HCT116 (cell line): ENCODE measurements at regions not wholly inside any gene's neighbourhood (a gene's known extent, or its start where the extent isn't known, plus 50 kb on each side); places are given as distances from the start of the nearest gene placed in this dataset.

ENCODE experiments used
- ATAC-seq: fragments of 200-7000 bp; cut with Tn5 transposase; 2 replicates; pipeline ENCODE4 v1.9.1; 2020; ENCODE audit warnings: mild to moderate bottlenecking, moderate library complexity
- BruUV-seq: library from RNA; stranded (reverse); fragments of 400-500 nt; replicated peaks from 2 replicates; lab custom pipeline; 2021; lab: Mats Ljungman, UMichigan
- CTCF ChIA-PET: fragments of 300-600 bp; sonication (Branson Sonifier 250); formaldehyde crosslinking; loops from one replicate; lab custom pipeline; 2021; ENCODE audit warnings: antibody characterized with exemption; lab: Charles Lee
- POLR2A ChIA-PET: fragments of 300-600, 350-600 bp; sonication (Branson Sonifier 250); formaldehyde crosslinking; loops from one replicate; lab custom pipeline; 2021; ENCODE audit warnings: antibody characterized with exemption; lab: Charles Lee
- RAD21 ChIA-PET, 2 experiments: fragments of 300-600 bp; sonication (Branson Sonifier 250); formaldehyde crosslinking; loops; one replicate each; lab custom pipeline; 2023; ENCODE audit warnings: low total read pairs in 2 of 2; ENCODE audit not compliant: uncharacterized antibody in 2 of 2, unreplicated experiment in 2 of 2, low non-redundant PET in 1 of 2; lab: Charles Lee
- DNase-seq: peaks from one replicate; pipeline ENCODE4 v3.0.0-alpha.2; 2010; ENCODE audit warnings: low read depth, low spot score
- H2AFZ ChIP-seq: fragments of 200-600 bp; shearing (Covaris generic), sonication (generic); 2 replicates; pipeline ENCODE4 v1.6.1; 2017; ENCODE audit warnings: low read depth, mixed run types, mixed read lengths, antibody characterized with exemption, low read length; ENCODE audit not compliant: poor library complexity, severe bottlenecking
- H3K27ac ChIP-seq: 2 replicates; pipeline ENCODE4 v1.5.1; 2012; ENCODE audit warnings: low read depth, low read length
- H3K27me3 ChIP-seq: fragments of 200-600 bp; sonication (generic); 2 replicates; pipeline ENCODE4 v1.6.1; 2016; ENCODE audit warnings: mixed run types, low read length, mixed read lengths; ENCODE audit not compliant: insufficient read depth
- H3K36me3 ChIP-seq, 2 experiments: fragments of 200-500 bp in 1 of 2; fragments of 200-600 bp in 1 of 2; sonication (Bioruptor generic) in 1 of 2; sonication (generic) in 1 of 2; 2 replicates each; pipeline versions ENCODE4 v1.5.1 to v1.6.1; 2014 to 2016; ENCODE audit warnings: low read length in 2 of 2, inconsistent platforms in 1 of 2, mixed read lengths in 1 of 2, mixed run types in 1 of 2; ENCODE audit not compliant: insufficient read depth in 2 of 2, control insufficient read depth in 1 of 2
- H3K4me1 ChIP-seq, 2 experiments: fragments of 200-600 bp in 1 of 2; sonication (generic) in 1 of 2; 2 replicates each; pipeline versions ENCODE4 v1.5.1 to v1.6.1; 2012 to 2017; ENCODE audit warnings: low read length in 2 of 2, inconsistent platforms in 1 of 2, mild to moderate bottlenecking in 1 of 2, mixed read lengths in 1 of 2, mixed run types in 1 of 2, moderate library complexity in 1 of 2; ENCODE audit not compliant: insufficient read depth in 2 of 2, control insufficient read depth in 1 of 2
- H3K4me2 ChIP-seq: fragments of 200-600 bp; sonication (generic); 2 replicates; pipeline ENCODE4 v1.6.1; 2017; ENCODE audit warnings: mixed run types, low read length, mixed read lengths
- H3K4me3 ChIP-seq, 2 experiments: fragments of 200-600 bp in 1 of 2; sonication (generic) in 1 of 2; replicated peaks in 1 of 2; 2 replicates each; pipeline ENCODE4 v1.5.1; 2011 to 2016; ENCODE audit warnings: low read length in 2 of 2, control low read depth in 1 of 2, low read depth in 1 of 2, mild to moderate bottlenecking in 1 of 2, mixed read lengths in 1 of 2, mixed run types in 1 of 2
- H3K79me2 ChIP-seq: fragments of 200-600 bp; sonication (generic); 2 replicates; pipeline ENCODE4 v1.6.1; 2017; ENCODE audit warnings: mild to moderate bottlenecking, mixed run types, low read length, moderate library complexity, mixed read lengths; ENCODE audit not compliant: insufficient read depth
- H3K9ac ChIP-seq: fragments of 200-600 bp; sonication (generic); 2 replicates; pipeline ENCODE4 v1.6.1; 2016; ENCODE audit warnings: low read length, mixed read lengths
- H3K9me2 ChIP-seq: fragments of 200-600 bp; sonication (generic), shearing (Covaris generic); 2 replicates; pipeline ENCODE4 v1.6.1; 2017; ENCODE audit warnings: mixed run types, mild to moderate bottlenecking, moderate library complexity; ENCODE audit not compliant: insufficient read depth
- H3K9me3 ChIP-seq, 2 experiments: fragments of 200-500 bp in 1 of 2; fragments of 200-600 bp in 1 of 2; sonication (Bioruptor generic) in 1 of 2; sonication (generic) in 1 of 2; 2 replicates each; pipeline ENCODE4 v1.6.1; 2014 to 2017; ENCODE audit warnings: low read length in 2 of 2, mixed read lengths in 2 of 2, inconsistent platforms in 1 of 2, low read depth in 1 of 2, mild to moderate bottlenecking in 1 of 2, mixed run types in 1 of 2, moderate library complexity in 1 of 2; ENCODE audit not compliant: control insufficient read depth in 1 of 2, insufficient read depth in 1 of 2
- H4K20me1 ChIP-seq: fragments of 200-600 bp; sonication (generic), shearing (Covaris generic); 2 replicates; pipeline ENCODE4 v1.6.1; 2017; ENCODE audit warnings: mixed run types, mild to moderate bottlenecking, moderate library complexity; ENCODE audit not compliant: insufficient read depth
- CBX3 ChIP-seq: IDR thresholded peaks from 2 replicates; pipeline ENCODE4 v1.6.1; 2012; ENCODE audit warnings: low read depth
- CEBPB ChIP-seq: IDR thresholded peaks from 2 replicates; pipeline ENCODE4 v1.6.1; 2012; ENCODE audit warnings: low read depth
- ELF1 ChIP-seq: IDR thresholded peaks from 2 replicates; pipeline ENCODE4 v1.6.1; 2012; ENCODE audit warnings: low read depth, borderline replicate concordance
- EZH2 ChIP-seq: fragments of 200-600 bp; sonication (generic); IDR thresholded peaks from 2 replicates; pipeline ENCODE4 v1.6.1; 2017; ENCODE audit warnings: antibody characterized with exemption, mixed run types
- EZH2phosphoT487 ChIP-seq: fragments of 200-600 bp; IDR thresholded peaks from 2 replicates; pipeline ENCODE4 v1.6.1; 2018; ENCODE audit warnings: antibody characterized with exemption, borderline replicate concordance
- FOSL1 ChIP-seq: IDR thresholded peaks from 2 replicates; pipeline ENCODE4 v1.6.1; 2012; ENCODE audit warnings: low read depth
- JUND ChIP-seq: IDR thresholded peaks from 2 replicates; pipeline ENCODE4 v1.6.1; 2012
- MAX ChIP-seq: IDR thresholded peaks from 2 replicates; pipeline ENCODE4 v1.6.1; 2012
- POLR2A ChIP-seq: IDR thresholded peaks from 2 replicates; pipeline ENCODE4 v1.7.0; 2011; ENCODE audit warnings: borderline replicate concordance; ENCODE audit not compliant: insufficient read depth, insufficient read length; ENCODE audit errors: extremely low read depth
- POLR2AphosphoS5 ChIP-seq: IDR thresholded peaks from 2 replicates; pipeline ENCODE4 v1.6.1; 2011; ENCODE audit warnings: mild to moderate bottlenecking, low read depth, low read length, moderate library complexity
- REST ChIP-seq: IDR thresholded peaks from 2 replicates; pipeline ENCODE4 v1.6.1; 2012; ENCODE audit warnings: low read depth
- SIN3A ChIP-seq: IDR thresholded peaks from 2 replicates; pipeline ENCODE4 v1.6.1; 2012; ENCODE audit warnings: low read depth
- SP1 ChIP-seq: IDR thresholded peaks from 2 replicates; pipeline ENCODE4 v1.6.1; 2012; ENCODE audit warnings: low read depth
- SRF ChIP-seq: IDR thresholded peaks from 2 replicates; pipeline ENCODE4 v1.6.1; 2012; ENCODE audit warnings: low read depth
- TCF7L2 ChIP-seq: IDR thresholded peaks from 2 replicates; pipeline ENCODE4 v1.7.0; 2011; ENCODE audit warnings: borderline replicate concordance, inconsistent platforms; ENCODE audit not compliant: insufficient read depth, insufficient read length; ENCODE audit errors: extremely low read depth
- YY1 ChIP-seq: IDR thresholded peaks from 2 replicates; pipeline ENCODE4 v1.6.1; 2011; ENCODE audit warnings: low read length, low read depth, moderate library complexity, mild to moderate bottlenecking; ENCODE audit not compliant: insufficient replicate concordance; ENCODE audit errors: extremely low read depth
- ZBTB33 ChIP-seq: IDR thresholded peaks from 2 replicates; pipeline ENCODE4 v1.6.1; 2011; ENCODE audit warnings: mild to moderate bottlenecking, low read length, moderate library complexity; ENCODE audit not compliant: insufficient replicate concordance; ENCODE audit errors: extremely low read depth
- ZFX ChIP-seq: fragments of 450-650 bp; IDR thresholded peaks from 2 replicates; pipeline ENCODE4 v1.6.1; 2017
- ZNF274 ChIP-seq: fragments of 200-500 bp; sonication (Bioruptor generic); IDR thresholded peaks from 2 replicates; pipeline ENCODE4 v1.6.1; 2014; ENCODE audit warnings: mild to moderate bottlenecking, low read depth, low read length, inconsistent platforms
- intact Hi-C: fragments of 100-400 bp; cut with micrococcal nuclease; formaldehyde crosslinking; loops from 2 replicates; pipeline ENCODE4 v1.10.0; 2022

- no peak overlapping the region for H2AFZ ChIP-seq
These were observed 1980.4 kb downstream of the SUCLG1 start for GRCh38 chr2:82478641-82479040.

More at GRCh38 chr2:82478641-82479040, 1980.4 kb downstream of the SUCLG1 start:
- Histone ChIP-seq H3K4me1 (no peaks in the 10 kb centered on the region), H3K4me2 (no peak overlapping the region), H3K79me2 (no peaks in the 10 kb centered on the region), H3K27me3 (no peaks in the 10 kb centered on the region), H3K9ac (no peak overlapping the region), H3K36me3 (no peaks in the 10 kb centered on the region), H3K9me2 (no peaks in the 10 kb centered on the region), H4K20me1 (no peaks in the 10 kb centered on the region), H3K4me3 (no peak overlapping the region), H3K9me3 (no peaks in the 10 kb centered on the region), H3K27ac (no peak overlapping the region)
- ATAC-seq, result no peak
- ChIA-PET CTCF (no interaction called here), RAD21 (no interaction called here), POLR2A (no interaction called here)
- DNase-seq, result no peak
- no TSS peak for BruUV-seq
- TF ChIP-seq POLR2A (no peak), ZNF274 (no peak), ZFX (no peak), ELF1 (no peak), TCF7L2 (no peak), REST (no peak), CEBPB (no peak), SRF (no peak), SP1 (no peak), ZBTB33 (no peak), POLR2AphosphoS5 (no peak), SIN3A (no peak), JUND (no peak), EZH2 (no peak), MAX (no peak), EZH2phosphoT487 (no peak), CBX3 (no peak), FOSL1 (no peak), YY1 (no peak)
- intact Hi-C loops, result no loop called here
